Stimulated activated CD4-positive, alpha-beta T cell treated with anti-CD3 and anti-CD28 coated beads, Interleukin-4, amount 100 ng/mL, for 48 hours (primary cell): ENCODE measurements at regions not wholly inside any gene's neighbourhood (a gene's known extent, or its start where the extent isn't known, plus 50 kb on each side); places are given as distances from the start of the nearest gene placed in this dataset.

Experiments used
- DNase-seq, 2 donors: peaks; one replicate each; pipeline ENCODE4 v3.0.0-alpha.2; 2020; ENCODE audit warnings: low read depth in 2 of 2

- no peak for DNase-seq
Measured at GRCh38 chr5:141800617-141801016, 77.6 kb downstream of the PCDH1 start.

- DNase-seq = no peak
Measured at GRCh38 chr5:141799507-141800167, 78.6 kb downstream of the PCDH1 start.

GRCh38 chr5:141797425-141797824 is 80.8 kb downstream of the PCDH1 start:
- no peak for DNase-seq

- no peak for DNase-seq
Measured at GRCh38 chr5:141795421-141795820, 82.8 kb downstream of the PCDH1 start.

- no peak for DNase-seq
Measured at GRCh38 chr5:141793881-141794280, 84.3 kb downstream of the PCDH1 start.

GRCh38 chr5:141793403-141793802 is 84.8 kb downstream of the PCDH1 start:
- no peak for DNase-seq

GRCh38 chr5:141790630-141791029 is 87.6 kb downstream of the PCDH1 start:
- no peak for DNase-seq

GRCh38 chr5:141789330-141789729 is 88.9 kb downstream of the PCDH1 start:
- DNase-seq = no peak

- no peak for DNase-seq
Measured at GRCh38 chr5:141788296-141788970, 89.8 kb downstream of the PCDH1 start.

- no peak for DNase-seq
Measured at GRCh38 chr5:141787376-141787775, 90.8 kb downstream of the PCDH1 start.

GRCh38 chr5:141786700-141787099 is 91.5 kb downstream of the PCDH1 start:
- no peak for DNase-seq

- no peak for DNase-seq
Measured at GRCh38 chr5:141785711-141786110, 92.5 kb downstream of the PCDH1 start.

- no peak for DNase-seq
Measured at GRCh38 chr5:141785135-141785534, 93.1 kb downstream of the PCDH1 start.

- DNase-seq = no peak
Measured at GRCh38 chr5:141784529-141784928, 93.7 kb downstream of the PCDH1 start.

GRCh38 chr5:141783947-141784296 is 94.3 kb downstream of the PCDH1 start:
- DNase-seq = no peak

- no peak for DNase-seq
Measured at GRCh38 chr5:141783005-141783946, 94.9 kb downstream of the PCDH1 start.

- no peak for DNase-seq
Measured at GRCh38 chr5:141781910-141782309, 96.3 kb downstream of the PCDH1 start.

- no peak for DNase-seq
Measured at GRCh38 chr5:141780952-141781781, 97.0 kb downstream of the PCDH1 start.

- DNase-seq = no peak
Measured at GRCh38 chr5:141780240-141780951, 97.8 kb downstream of the PCDH1 start.

- no peak for DNase-seq
Measured at GRCh38 chr5:141779503-141779973, 97.5 kb upstream of the ARAP3 start.

- no peak for DNase-seq
Measured at GRCh38 chr5:141778683-141779082, 96.7 kb upstream of the ARAP3 start.
